Spleen (tissue), 11 donors: ENCODE measurements at regions not wholly inside any gene's neighbourhood (a gene's known extent, or its start where the extent isn't known, plus 50 kb on each side); places are given as distances from the start of the nearest gene placed in this dataset.

Experiments used
- DNase-seq: peaks from one replicate; pipeline ENCODE4 v3.0.0-alpha.2; 2020
- H3K27ac ChIP-seq, 8 donors: fragments of 200-600 bp; sonication (generic) in 7 of 8; 1 replicate in 4 of 8; 2 replicates in 4 of 8; pipeline versions ENCODE4 v1.5.0 to v1.8.0; 2016 to 2021; ENCODE audit warnings: inconsistent platforms in 4 of 8, mild to moderate bottlenecking in 4 of 8, moderate library complexity in 1 of 8
- H3K27me3 ChIP-seq, 7 donors: fragments of 200-600 bp; sonication (generic) in 6 of 7; replicated peaks in 1 of 7; 1 replicate in 4 of 7; 2 replicates in 3 of 7; pipeline versions ENCODE4 v1.5.0 to v1.8.0; 2016 to 2021; ENCODE audit warnings: inconsistent platforms in 3 of 7, mild to moderate bottlenecking in 1 of 7
- H3K36me3 ChIP-seq, 6 donors: fragments of 200-600 bp; sonication (generic) in 5 of 6; 1 replicate in 4 of 6; 2 replicates in 2 of 6; pipeline versions ENCODE4 v1.5.0 to v1.8.0; 2016 to 2021; ENCODE audit warnings: inconsistent platforms in 2 of 6
- H3K4me1 ChIP-seq, 6 donors: fragments of 200-600 bp; sonication (generic) in 5 of 6; 1 replicate in 3 of 6; 2 replicates in 3 of 6; pipeline versions ENCODE4 v1.5.0 to v1.8.0; 2016 to 2021; ENCODE audit warnings: inconsistent platforms in 3 of 6
- H3K4me3 ChIP-seq, 8 donors: fragments of 200-600 bp; sonication (generic) in 7 of 8; 1 replicate in 4 of 8; 2 replicates in 4 of 8; pipeline versions ENCODE4 v1.5.0 to v1.8.0; 2016 to 2021; ENCODE audit warnings: inconsistent platforms in 4 of 8, mild to moderate bottlenecking in 4 of 8, moderate library complexity in 2 of 8
- H3K9me3 ChIP-seq, 8 donors: fragments of 200-600 bp; sonication (generic) in 7 of 8; 1 replicate in 4 of 8; 2 replicates in 4 of 8; pipeline versions ENCODE4 v1.5.0 to v1.8.0; 2016 to 2021; ENCODE audit warnings: inconsistent platforms in 4 of 8
- POLR2A ChIP-seq, 3 donors: fragments of 450-650 bp; IDR thresholded peaks; one replicate each; pipeline ENCODE4 v1.5.1; 2017; ENCODE audit warnings: antibody characterized with exemption in 3 of 3, mild to moderate bottlenecking in 1 of 3
- POLR2AphosphoS5 ChIP-seq, 3 donors: sonication (generic); formaldehyde crosslinking; IDR thresholded peaks; one replicate each; pipeline ENCODE4 v1.5.1; 2017; ENCODE audit warnings: antibody characterized with exemption in 3 of 3
- WGBS, 5 donors: extraction: QIAGEN DNeasy Blood & Tissue Kit in 3 of 5; methylation state at CpG; one replicate each; pipeline versions ENCODE4 v1.1.5 to v1.1.7; 2013 to 2018; 5-methylcytosine and 5-hydroxymethylcytosine counted together
- intact Hi-C: fragments of 100-400 bp; cut with DNase I; formaldehyde crosslinking; loops from one replicate; pipeline ENCODE4 v1.15.0; 2023; ENCODE audit warnings: low total_unique reads
- small RNA-seq, 4 donors: library from RNA; depleted of rRNA; stranded (forward); fragments of <200 nt; gene quantifications; one replicate each; pipeline ENCODE3, GENCODE V24; 2016
- TF ChIP-seq, protein P1 (sequence below), 11 experiments: fragments of 200-600 bp in 7 of 11; fragments of 450-650 bp in 4 of 11; sonication (generic) in 4 of 11; IDR thresholded peaks in 8 of 11; conservative IDR thresholded peaks in 3 of 11; 1 replicate in 7 of 11; 2 replicates in 4 of 11; pipeline versions ENCODE4 v1.4.0 to v1.8.0; 2016 to 2021; ENCODE audit warnings: antibody characterized with exemption in 11 of 11, inconsistent platforms in 4 of 11, mild to moderate bottlenecking in 1 of 11
- donor health status: healthy with polysubstance abuse.
- donor health status: DM: no; HTN: no; CAD: no; lungs with moderate emphysema.
- donor health status: DM: no; HTN: no; CAD: no.
- donor health status: Bipolar disorder and iron deficiency.
- donor health status: healthy.
- donor health status: DM: no; HTN: no; CAD: no.
- donor health status: DM: yes; HTN: yes; CAD: no.

DNA sequence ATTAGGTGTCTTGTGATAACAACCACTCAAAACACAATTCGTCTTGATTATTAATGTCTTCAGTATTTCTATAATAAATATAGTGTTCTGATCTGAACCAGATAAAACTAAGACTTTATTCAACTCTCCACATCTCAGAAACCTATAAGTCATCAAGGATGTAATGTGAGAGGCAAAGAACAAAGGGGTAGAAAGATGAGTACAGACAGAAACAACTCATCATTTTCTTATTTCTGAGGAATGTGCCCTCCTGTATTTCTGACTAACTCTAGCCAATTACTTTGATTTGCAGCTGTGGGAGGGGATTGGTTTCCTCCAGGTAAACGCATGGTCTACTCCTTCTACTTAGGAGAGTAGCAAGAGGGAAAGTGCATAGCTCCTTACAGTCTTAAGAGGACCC lies 73.7 kb upstream of the ST6GALNAC5 start:
- Histone ChIP-seq H3K4me1 (no peaks in the 10 kb centered on the region), H3K36me3 (no peaks in the 10 kb centered on the region), H3K4me3 (no peak overlapping the region), H3K9me3 (no peaks in the 10 kb centered on the region), H3K27me3 (no peaks in the 10 kb centered on the region), H3K27ac (no peak overlapping the region)
- 81 to 89% (median 88%) methylated on average over 2 of the region's 2 CpGs for WGBS, 5 donors
- intact Hi-C loops: no loop called here
- DNase-seq: no peak
- TF ChIP-seq POLR2AphosphoS5 (IDR thresholded peaks at IDR 0.05) (no peak), POLR2A (IDR thresholded peaks at IDR 0.05) (no peak)
- TF ChIP-seq, protein P1, sequence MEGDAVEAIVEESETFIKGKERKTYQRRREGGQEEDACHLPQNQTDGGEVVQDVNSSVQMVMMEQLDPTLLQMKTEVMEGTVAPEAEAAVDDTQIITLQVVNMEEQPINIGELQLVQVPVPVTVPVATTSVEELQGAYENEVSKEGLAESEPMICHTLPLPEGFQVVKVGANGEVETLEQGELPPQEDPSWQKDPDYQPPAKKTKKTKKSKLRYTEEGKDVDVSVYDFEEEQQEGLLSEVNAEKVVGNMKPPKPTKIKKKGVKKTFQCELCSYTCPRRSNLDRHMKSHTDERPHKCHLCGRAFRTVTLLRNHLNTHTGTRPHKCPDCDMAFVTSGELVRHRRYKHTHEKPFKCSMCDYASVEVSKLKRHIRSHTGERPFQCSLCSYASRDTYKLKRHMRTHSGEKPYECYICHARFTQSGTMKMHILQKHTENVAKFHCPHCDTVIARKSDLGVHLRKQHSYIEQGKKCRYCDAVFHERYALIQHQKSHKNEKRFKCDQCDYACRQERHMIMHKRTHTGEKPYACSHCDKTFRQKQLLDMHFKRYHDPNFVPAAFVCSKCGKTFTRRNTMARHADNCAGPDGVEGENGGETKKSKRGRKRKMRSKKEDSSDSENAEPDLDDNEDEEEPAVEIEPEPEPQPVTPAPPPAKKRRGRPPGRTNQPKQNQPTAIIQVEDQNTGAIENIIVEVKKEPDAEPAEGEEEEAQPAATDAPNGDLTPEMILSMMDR (IDR thresholded peaks at IDR 0.05 in 8 of 11, conservative IDR thresholded peaks at IDR 0.05 in 3 of 11): no peak

DNA sequence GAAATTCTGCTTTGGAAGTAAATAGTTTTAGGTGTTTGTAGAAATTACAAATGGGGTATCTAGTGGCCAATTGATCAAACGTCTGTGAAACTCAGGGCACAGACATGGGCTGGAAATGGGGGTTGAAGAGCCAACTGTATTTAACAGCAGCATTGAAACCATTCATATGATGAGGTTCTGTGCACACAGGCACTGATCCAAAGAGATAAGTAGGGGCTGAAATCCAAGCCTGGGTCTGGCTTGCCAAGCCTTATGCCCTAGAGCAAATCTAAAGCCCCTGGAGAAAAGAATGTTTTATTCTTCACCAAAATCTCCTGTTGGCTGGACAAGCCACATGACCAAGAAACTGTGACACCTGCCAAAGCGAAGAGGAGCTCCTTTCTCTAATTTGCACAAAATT lies 67.6 kb upstream of the ST6GALNAC5 start:
- intact Hi-C loops: no loop called here
- Histone ChIP-seq H3K36me3 (no peaks in the 10 kb centered on the region), H3K4me3 (no peak overlapping the region), H3K27ac (no peak overlapping the region), H3K4me1 (no peaks in the 10 kb centered on the region), H3K9me3 (no peaks in the 10 kb centered on the region), H3K27me3 (no peaks in the 10 kb centered on the region)
- WGBS, 5 donors: 67 to 77% (median 68%) methylated on average over 2 of the region's 2 CpGs
- TF ChIP-seq, protein P1 (IDR thresholded peaks at IDR 0.05 in 8 of 11, conservative IDR thresholded peaks at IDR 0.05 in 3 of 11): no peak
- TF ChIP-seq POLR2A (IDR thresholded peaks at IDR 0.05): no peak
- no peak for TF ChIP-seq POLR2AphosphoS5 (IDR thresholded peaks at IDR 0.05)
- DNase-seq: no peak

DNA sequence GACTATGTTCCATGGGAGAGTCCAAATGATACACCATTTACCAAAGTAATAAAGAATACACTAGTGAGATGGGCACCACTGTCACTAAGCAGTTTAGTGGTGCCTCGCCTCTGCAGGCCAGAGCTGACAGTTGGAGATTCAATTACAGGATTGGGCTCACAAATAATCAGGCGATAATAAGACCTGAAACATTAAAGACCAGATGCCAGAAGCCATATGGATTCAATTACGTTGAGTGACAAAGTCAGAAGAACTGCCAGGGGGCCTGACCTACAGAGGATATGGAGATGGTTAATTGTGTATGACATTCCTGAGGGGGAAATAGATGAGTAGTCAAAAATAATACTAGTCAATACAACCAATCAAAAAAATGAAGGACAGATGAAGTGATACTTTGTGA lies 65.2 kb upstream of the ST6GALNAC5 start:
- no peak for DNase-seq
- Histone ChIP-seq H3K4me3 (no peak overlapping the region), H3K4me1 (no peaks in the 10 kb centered on the region), H3K27me3 (no peaks in the 10 kb centered on the region), H3K27ac (no peak overlapping the region), H3K9me3 (no peaks in the 10 kb centered on the region), H3K36me3 (no peaks in the 10 kb centered on the region)
- 76 to 91% (median 84%) methylated on average over 3 of the region's 3 CpGs for WGBS, 5 donors
- intact Hi-C loops: no loop called here
- TF ChIP-seq POLR2A (IDR thresholded peaks at IDR 0.05) (no peak), POLR2AphosphoS5 (IDR thresholded peaks at IDR 0.05) (no peak)
- TF ChIP-seq, protein P1 (IDR thresholded peaks at IDR 0.05 in 8 of 11, conservative IDR thresholded peaks at IDR 0.05 in 3 of 11): no peak

DNA sequence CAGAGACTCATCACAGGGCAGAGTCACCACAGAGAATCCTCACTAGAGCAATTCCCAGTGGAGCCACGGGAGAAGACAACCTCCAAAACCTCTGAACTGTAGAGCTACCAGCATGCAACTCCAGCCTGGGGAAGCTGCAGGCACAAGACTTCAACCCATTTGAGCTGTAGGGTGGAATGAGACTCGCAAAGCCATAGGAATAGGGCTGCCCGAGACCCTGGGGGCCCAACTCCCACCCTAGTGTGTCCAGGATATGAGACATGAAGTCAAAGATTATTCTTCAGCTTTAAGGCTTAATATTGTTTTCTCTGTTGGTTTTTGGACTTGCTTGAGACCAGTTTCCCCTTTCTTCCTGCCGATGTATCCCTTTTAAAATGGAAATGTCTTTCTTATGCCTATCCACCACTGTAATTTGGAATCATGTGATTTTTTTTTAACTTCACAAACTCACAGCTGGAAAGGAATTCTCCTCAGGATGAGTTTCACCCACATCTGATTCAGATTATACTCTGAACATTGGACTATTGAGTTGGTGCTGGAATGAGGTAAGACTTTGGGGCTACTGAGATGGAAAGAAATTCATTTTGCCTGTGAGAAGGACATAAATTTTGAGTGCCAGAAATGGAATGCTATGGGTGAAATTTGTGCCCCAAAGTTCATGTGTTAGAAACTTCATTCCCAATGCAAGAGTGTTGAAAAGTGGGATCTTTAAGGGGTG lies 59.6 kb upstream of the ST6GALNAC5 start:
- Histone ChIP-seq H3K27ac (no peak overlapping the region), H3K4me3 (no peak overlapping the region), H3K27me3 (no peaks in the 10 kb centered on the region), H3K4me1 (no peaks in the 10 kb centered on the region), H3K36me3 (no peaks in the 10 kb centered on the region), H3K9me3 (no peaks in the 10 kb centered on the region)
- no peak for DNase-seq
- intact Hi-C loops: no loop called here
- TF ChIP-seq POLR2A (IDR thresholded peaks at IDR 0.05) (no peak), POLR2AphosphoS5 (IDR thresholded peaks at IDR 0.05) (no peak)
- TF ChIP-seq, protein P1 (IDR thresholded peaks at IDR 0.05 in 8 of 11, conservative IDR thresholded peaks at IDR 0.05 in 3 of 11): no peak
- 79 to 89% (median 85%) methylated on average over 4 of the region's 4 CpGs for WGBS, 5 donors

Small RNA genes in the stretch of these regions (small RNA-seq; reads per million reads assigned to genes)
- gene RNU6-161P: 0 reads per million in 4 donors
